ENCODE measurements at regions not wholly inside any gene's neighbourhood (a gene's known extent, or its start where the extent isn't known, plus 50 kb on each side); places are given as distances from the start of the nearest gene placed in this dataset.

GRCh38 chr6:113434641-113435040 lies 422.5 kb upstream of the MARCKS start:
- TF ChIP-seq CTCF (conservative IDR thresholded peaks at IDR 0.05; ENCODE audit: low read depth, low read length) = no peak
- H3K4me3 ChIP-seq (ENCODE audit: low read depth, low read length) = no peak overlapping the region
- DNase-seq (ENCODE audit: low read depth) = no peak

DNA sequence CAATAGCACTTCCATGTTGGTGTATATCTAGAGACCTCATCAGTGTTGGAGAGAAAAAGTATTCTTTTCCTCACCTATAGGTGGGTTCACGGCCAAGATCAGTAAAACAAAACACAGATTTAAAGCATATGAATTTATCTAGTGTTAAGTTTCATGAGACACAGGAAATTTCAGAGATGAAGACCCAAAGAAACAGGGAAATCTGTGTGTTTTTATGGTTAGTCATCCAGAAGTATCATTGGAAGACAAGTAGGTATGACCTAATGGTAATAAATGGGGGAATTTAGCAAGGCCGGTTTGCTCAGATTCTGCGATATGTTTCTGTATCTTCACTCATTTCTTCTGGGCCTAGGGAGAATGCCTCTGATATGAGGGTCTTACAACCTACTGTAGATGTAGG lies 419.6 kb upstream of the MARCKS start:
- DNase-seq (ENCODE audit: low read depth) = no peak
- TF ChIP-seq CTCF (conservative IDR thresholded peaks at IDR 0.05; ENCODE audit: low read depth, low read length) = no peak
- H3K4me3 ChIP-seq (ENCODE audit: low read depth, low read length) = no peak overlapping the region

DNA sequence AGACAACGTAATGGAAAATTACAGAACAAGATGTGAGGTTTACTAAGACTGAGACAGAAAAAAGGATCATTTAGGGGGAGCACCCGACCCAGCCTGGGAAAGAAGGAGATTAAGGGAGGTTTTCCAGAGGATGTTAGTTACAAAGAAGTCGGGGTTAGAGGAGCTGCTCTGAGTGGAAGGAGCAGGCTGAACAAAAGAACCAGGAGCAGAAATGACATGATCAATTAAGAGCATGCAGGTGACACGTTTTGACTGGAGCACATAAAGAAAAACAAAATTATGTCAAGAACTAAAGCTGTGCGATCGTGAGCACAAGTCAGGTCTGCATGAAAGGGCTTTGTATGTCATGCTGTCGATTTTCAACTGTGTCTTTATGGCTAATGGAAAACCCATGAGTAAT lies 417.3 kb upstream of the MARCKS start:
- no peak for DNase-seq (ENCODE audit: low read depth)
- no peak for TF ChIP-seq CTCF (conservative IDR thresholded peaks at IDR 0.05; ENCODE audit: low read depth, low read length)
- no peak overlapping the region for H3K4me3 ChIP-seq (ENCODE audit: low read depth, low read length)

- DNase-seq (ENCODE audit: low read depth) = no peak
- no peak for TF ChIP-seq CTCF (conservative IDR thresholded peaks at IDR 0.05; ENCODE audit: low read depth, low read length)
- H3K4me3 ChIP-seq (ENCODE audit: low read depth, low read length) = no peak overlapping the region
These were observed 415.1 kb upstream of the MARCKS start for GRCh38 chr6:113442040-113442439.

DNA sequence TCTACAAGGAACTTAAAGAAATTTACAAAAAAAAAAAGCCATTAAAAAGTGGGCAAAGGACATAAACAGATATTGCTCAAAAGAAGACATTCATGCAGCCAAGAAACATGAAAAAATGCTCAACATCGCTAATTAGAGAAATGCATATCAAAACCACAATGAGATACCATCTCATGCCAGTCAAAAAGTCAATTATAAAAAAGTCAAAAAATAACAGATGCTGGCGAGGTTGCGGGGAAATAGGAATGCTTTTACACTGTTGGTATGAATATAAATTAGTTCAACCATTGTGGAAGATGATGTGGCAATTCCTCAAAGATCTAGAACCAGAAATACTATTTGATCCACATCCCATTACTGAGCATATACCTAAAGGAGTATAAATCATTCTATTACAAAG lies 411.9 kb upstream of the MARCKS start:
- no peak for TF ChIP-seq CTCF (conservative IDR thresholded peaks at IDR 0.05; ENCODE audit: low read depth, low read length)
- no peak overlapping the region for H3K4me3 ChIP-seq (ENCODE audit: low read depth, low read length)
- no peak for DNase-seq (ENCODE audit: low read depth)

DNA sequence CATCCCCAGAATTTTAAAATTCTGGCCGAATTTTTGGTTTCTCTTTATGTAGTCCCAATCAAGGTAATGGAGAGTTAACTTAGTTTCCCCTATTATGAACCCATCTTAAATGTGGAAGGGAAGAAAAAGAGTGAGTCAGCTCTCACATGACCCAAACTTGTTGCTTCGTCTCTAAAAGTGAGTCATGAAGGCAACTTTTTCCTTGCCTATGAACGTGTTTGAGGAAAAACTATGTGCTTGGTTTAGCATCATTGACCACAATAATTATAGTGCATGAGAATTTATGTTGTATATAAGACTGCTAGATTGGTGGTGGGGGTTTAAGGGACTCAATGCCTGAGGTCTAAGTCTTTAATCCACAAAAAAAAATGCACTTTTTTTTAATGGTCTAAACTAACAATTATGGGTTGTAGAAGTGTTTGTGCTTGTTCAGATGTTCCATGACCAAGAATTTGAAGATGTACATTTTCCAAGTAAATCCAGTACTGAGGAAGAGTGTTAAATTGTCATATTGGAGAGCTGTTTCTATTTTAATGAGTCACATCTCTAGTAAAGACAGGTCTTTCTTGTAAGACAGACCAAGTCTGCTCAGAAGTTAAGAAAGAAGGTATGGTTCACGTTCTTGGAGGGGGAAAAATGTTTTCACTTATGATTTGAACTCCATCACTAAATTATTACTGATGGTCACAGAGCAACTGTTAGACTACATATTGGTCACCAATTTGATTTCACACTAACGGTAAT lies 409.9 kb upstream of the MARCKS start:
- H3K4me3 ChIP-seq (ENCODE audit: low read depth, low read length) = no peak overlapping the region
- no peak for TF ChIP-seq CTCF (conservative IDR thresholded peaks at IDR 0.05; ENCODE audit: low read depth, low read length)
- peak; percentile 75 for DNase-seq (ENCODE audit: low read depth)

GRCh38 chr6:113449051-113449450 lies 408.1 kb upstream of the MARCKS start:
- no peak overlapping the region for H3K4me3 ChIP-seq (ENCODE audit: low read depth, low read length)
- DNase-seq (ENCODE audit: low read depth) = no peak
- TF ChIP-seq CTCF (conservative IDR thresholded peaks at IDR 0.05; ENCODE audit: low read depth, low read length) = no peak
